ENCODE measurements at regions not wholly inside any gene's neighbourhood (a gene's known extent, or its start where the extent isn't known, plus 50 kb on each side); places are given as distances from the start of the nearest gene placed in this dataset.

GRCh38 chr4:62360156-62360545 is 1160.0 kb downstream of the ADGRL3 start:
- TF ChIP-seq POLR2AphosphoS5 (IDR thresholded peaks at IDR 0.05; ENCODE audit: low read depth, low read length) (no peak), SPI1 (IDR thresholded peaks at IDR 0.05; ENCODE audit: low read depth, low read length) (no peak), TAF1 (IDR thresholded peaks at IDR 0.05; ENCODE audit: low read depth, low read length) (no peak), POLR2A (IDR thresholded peaks at IDR 0.05; ENCODE audit: low read depth, low read length) (no peak), PAX5 (IDR thresholded peaks at IDR 0.05; ENCODE audit: insufficient read depth, low read length, severe bottlenecking) (no peak), POU2F2 (IDR thresholded peaks at IDR 0.05; ENCODE audit: low read depth, low read length) (no peak)
